Esophagus muscularis mucosa (tissue), 3 donors: ENCODE measurements at regions not wholly inside any gene's neighbourhood (a gene's known extent, or its start where the extent isn't known, plus 50 kb on each side); places are given as distances from the start of the nearest gene placed in this dataset.

ENCODE experiments used
- POLR2A ChIP-seq: fragments of 450-650 bp; IDR thresholded peaks from one replicate; pipeline ENCODE4 v1.6.1; 2017; ENCODE audit warnings: antibody characterized with exemption, moderate library complexity, mild to moderate bottlenecking, low read depth
- TF ChIP-seq, protein P1 (sequence below), 3 experiments: fragments of 200-600 bp in 2 of 3; fragments of 450-650 bp in 1 of 3; sonication (generic) in 2 of 3; IDR thresholded peaks; one replicate each; pipeline ENCODE4 v1.5.1; 2017 to 2019; ENCODE audit warnings: antibody characterized with exemption in 3 of 3, mild to moderate bottlenecking in 2 of 3, moderate library complexity in 1 of 3

GRCh38 chr3:102353805-102354204, 81.0 kb upstream of the ZPLD1 start:
- TF ChIP-seq, protein P1, sequence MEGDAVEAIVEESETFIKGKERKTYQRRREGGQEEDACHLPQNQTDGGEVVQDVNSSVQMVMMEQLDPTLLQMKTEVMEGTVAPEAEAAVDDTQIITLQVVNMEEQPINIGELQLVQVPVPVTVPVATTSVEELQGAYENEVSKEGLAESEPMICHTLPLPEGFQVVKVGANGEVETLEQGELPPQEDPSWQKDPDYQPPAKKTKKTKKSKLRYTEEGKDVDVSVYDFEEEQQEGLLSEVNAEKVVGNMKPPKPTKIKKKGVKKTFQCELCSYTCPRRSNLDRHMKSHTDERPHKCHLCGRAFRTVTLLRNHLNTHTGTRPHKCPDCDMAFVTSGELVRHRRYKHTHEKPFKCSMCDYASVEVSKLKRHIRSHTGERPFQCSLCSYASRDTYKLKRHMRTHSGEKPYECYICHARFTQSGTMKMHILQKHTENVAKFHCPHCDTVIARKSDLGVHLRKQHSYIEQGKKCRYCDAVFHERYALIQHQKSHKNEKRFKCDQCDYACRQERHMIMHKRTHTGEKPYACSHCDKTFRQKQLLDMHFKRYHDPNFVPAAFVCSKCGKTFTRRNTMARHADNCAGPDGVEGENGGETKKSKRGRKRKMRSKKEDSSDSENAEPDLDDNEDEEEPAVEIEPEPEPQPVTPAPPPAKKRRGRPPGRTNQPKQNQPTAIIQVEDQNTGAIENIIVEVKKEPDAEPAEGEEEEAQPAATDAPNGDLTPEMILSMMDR (IDR thresholded peaks at IDR 0.05): no peak
- TF ChIP-seq POLR2A: no peak
